ENCODE measurements at regions not wholly inside any gene's neighbourhood (a gene's known extent, or its start where the extent isn't known, plus 50 kb on each side); places are given as distances from the start of the nearest gene placed in this dataset.

DNA sequence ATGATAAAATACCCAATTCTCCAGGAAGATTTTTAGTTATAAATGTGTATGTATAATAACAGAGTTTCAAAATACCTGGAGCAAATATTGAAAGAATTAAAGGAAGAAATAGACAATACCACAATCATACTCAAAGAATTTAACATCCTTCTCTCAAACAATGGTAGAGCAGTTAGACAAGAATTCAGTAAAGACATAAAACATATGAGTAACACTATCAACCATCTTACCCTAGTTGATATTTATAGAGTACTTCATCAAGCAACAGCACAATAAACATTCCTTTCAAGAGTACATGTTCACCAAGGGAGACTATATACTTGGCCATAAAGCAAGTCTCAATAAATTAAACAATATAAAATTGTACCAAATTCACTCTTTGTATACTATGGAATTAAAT lies 108.4 kb downstream of the DLEU7 start:
- TF ChIP-seq, protein P1, sequence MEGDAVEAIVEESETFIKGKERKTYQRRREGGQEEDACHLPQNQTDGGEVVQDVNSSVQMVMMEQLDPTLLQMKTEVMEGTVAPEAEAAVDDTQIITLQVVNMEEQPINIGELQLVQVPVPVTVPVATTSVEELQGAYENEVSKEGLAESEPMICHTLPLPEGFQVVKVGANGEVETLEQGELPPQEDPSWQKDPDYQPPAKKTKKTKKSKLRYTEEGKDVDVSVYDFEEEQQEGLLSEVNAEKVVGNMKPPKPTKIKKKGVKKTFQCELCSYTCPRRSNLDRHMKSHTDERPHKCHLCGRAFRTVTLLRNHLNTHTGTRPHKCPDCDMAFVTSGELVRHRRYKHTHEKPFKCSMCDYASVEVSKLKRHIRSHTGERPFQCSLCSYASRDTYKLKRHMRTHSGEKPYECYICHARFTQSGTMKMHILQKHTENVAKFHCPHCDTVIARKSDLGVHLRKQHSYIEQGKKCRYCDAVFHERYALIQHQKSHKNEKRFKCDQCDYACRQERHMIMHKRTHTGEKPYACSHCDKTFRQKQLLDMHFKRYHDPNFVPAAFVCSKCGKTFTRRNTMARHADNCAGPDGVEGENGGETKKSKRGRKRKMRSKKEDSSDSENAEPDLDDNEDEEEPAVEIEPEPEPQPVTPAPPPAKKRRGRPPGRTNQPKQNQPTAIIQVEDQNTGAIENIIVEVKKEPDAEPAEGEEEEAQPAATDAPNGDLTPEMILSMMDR (IDR thresholded peaks at IDR 0.05; ENCODE audit: low read depth, low read length), result no peak
- DNase-seq (ENCODE audit: low read depth, low spot score), result no peak
- in situ Hi-C loops (cut with HindIII; ENCODE audit: low sequenced_read_pairs), result no loop called here
- no peak overlapping the region for H3K4me3 ChIP-seq (ENCODE audit: low read depth, low read length)

DNA sequence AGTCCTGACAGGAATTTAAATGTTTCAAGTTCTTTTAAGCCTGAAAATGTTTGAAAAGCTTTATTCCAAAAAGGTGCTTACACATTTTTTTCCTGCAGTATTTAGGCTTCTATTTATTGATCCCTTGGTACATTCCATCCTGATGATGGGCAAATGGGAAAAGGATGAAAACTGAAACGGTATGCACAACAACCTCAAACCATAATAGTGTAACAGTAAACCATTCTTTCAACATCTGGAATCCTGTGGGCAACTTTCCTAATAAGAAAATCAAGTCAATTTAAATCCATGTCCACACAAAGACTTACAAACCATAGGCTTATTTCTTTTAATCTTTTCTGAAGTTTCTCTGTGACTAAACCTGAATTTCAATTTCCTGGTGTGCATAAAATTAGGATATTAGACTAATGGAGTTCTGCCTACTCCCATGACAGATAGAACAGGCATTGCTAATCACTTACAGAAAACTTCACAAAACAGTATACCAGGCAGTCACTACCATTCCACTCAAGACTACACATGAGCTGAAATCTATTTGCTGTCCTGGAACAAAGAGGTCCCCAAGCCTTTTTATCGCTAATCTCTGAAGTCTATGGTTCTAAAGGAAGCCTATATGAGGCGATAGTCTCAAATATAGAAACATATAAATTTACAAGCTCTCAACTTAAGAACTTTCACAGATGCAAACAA lies 103.3 kb downstream of the DLEU7 start:
- TF ChIP-seq, protein P1 (IDR thresholded peaks at IDR 0.05; ENCODE audit: low read depth, low read length), result no peak
- in situ Hi-C loops (cut with HindIII; ENCODE audit: low sequenced_read_pairs), result no loop called here
- peak; percentile 39 for DNase-seq (ENCODE audit: low read depth, low spot score)
- no peak overlapping the region for H3K4me3 ChIP-seq (ENCODE audit: low read depth, low read length)

DNA sequence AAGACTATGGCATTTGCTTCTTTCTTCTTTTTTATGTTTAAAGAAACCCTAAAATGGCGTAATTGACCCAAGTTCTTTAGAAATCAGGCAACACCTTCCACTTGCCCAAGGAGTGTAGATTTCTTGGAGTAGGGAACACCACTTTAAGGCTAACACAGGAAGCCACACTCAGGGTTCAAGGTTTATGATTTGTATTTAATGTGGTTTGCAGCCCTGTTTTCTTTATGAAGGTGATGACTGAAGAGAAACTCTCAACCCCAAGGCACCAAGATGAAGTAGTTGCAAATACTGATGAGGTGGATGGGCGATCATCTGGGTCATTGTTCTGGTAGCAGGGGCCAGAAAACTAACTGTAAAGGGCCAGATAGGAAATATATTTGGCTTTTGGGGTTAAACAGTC lies 101.1 kb downstream of the DLEU7 start:
- TF ChIP-seq, protein P1 (IDR thresholded peaks at IDR 0.05; ENCODE audit: low read depth, low read length), result no peak
- no peak for DNase-seq (ENCODE audit: low read depth, low spot score)
- in situ Hi-C loops (cut with HindIII; ENCODE audit: low sequenced_read_pairs), result no loop called here
- no peak overlapping the region for H3K4me3 ChIP-seq (ENCODE audit: low read depth, low read length)

DNA sequence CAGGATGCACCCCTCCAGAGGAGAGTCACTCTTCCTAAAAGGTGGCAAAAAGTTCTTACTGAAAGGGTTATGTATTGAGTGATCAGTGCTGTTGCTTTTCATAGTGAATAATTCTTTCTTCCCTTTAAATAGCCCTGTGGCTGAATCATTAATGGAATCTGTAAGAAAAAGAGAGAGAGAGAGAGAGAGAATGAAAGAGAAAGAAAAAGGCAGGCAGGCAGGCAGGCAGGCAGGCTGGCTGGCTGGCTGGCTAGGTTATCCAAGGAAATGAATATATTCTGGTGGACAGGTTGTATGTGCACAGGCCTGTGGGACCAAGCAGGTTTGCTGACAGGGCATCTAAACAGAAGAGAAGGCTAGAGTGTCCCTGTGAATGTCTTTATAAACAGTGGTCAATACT lies 100.5 kb downstream of the DLEU7 start:
- no peak for DNase-seq (ENCODE audit: low read depth, low spot score)
- no peak overlapping the region for H3K4me3 ChIP-seq (ENCODE audit: low read depth, low read length)
- in situ Hi-C loops (cut with HindIII; ENCODE audit: low sequenced_read_pairs), result no loop called here
- TF ChIP-seq, protein P1 (IDR thresholded peaks at IDR 0.05; ENCODE audit: low read depth, low read length), result no peak

DNA sequence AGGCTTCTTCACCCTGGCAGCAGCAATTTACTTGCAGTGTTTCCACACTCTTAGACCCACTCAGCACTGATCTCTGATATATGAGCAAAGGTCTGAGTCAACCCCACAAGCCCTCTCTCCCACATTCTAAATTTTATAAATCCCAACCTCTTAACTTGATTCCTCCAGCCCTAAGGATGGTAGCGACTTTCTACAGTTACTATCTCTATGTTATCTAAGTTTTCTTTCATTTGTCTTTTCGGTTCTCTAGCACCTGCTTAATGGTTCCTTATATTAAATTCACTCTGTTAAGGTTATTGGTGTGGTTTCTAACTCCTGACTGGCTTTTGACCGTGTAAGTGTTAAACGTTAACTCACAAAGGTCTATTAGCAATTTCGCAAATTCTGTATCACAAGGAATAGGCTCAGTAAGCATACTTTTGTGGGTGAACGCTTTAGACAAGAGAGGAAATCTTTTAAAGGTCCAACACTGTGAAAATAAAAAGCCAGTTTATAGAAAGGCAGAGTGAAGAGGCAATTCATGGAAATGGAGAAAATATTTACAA lies 99.3 kb downstream of the DLEU7 start:
- no peak overlapping the region for H3K4me3 ChIP-seq (ENCODE audit: low read depth, low read length)
- no peak for DNase-seq (ENCODE audit: low read depth, low spot score)
- in situ Hi-C loops (cut with HindIII; ENCODE audit: low sequenced_read_pairs), result no loop called here

DNA sequence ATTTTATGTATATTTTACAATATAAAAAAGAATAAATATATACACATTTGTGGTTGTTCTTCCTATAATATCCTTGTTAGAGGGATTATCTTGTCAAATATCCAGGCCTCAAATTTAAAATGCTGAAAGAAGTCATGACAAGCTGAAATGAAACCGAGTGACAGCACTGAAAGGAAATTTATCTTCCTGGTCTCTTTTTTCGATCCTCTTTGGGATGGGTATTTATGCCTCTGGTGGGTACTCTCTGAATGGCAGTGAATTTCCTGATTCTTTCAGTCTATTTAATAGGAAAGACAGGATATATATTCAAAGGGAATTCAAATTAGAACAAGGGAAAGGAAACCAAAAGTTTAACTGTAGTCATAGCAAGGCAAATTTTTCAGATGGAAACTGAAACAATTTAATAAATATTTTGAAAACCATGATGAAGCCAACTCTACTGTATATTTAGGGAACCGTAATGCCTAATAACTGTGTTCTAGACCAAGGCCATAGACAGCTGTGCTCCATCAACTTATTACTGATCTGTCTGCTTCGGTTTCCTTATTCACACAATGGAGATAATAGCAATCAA lies 97.9 kb downstream of the DLEU7 start:
- H3K4me3 ChIP-seq (ENCODE audit: low read depth, low read length), result no peak overlapping the region
- TF ChIP-seq, protein P1 (IDR thresholded peaks at IDR 0.05; ENCODE audit: low read depth, low read length), result no peak
- in situ Hi-C loops (cut with HindIII; ENCODE audit: low sequenced_read_pairs), result no loop called here
- DNase-seq (ENCODE audit: low read depth, low spot score), result no peak

More for the DNA sequence above, 99.3 kb downstream of the DLEU7 start:
- TF ChIP-seq, protein P1 (IDR thresholded peaks at IDR 0.05; ENCODE audit: low read depth, low read length), result no peak

All from astrocyte of the spinal cord (primary cell).